ENCODE measurements at regions not wholly inside any gene's neighbourhood (a gene's known extent, or its start where the extent isn't known, plus 50 kb on each side); places are given as distances from the start of the nearest gene placed in this dataset.

GRCh38 chr2:21501376-21502027 lies 377.7 kb downstream of the TDRD15 start:
- H3K4me1 ChIP-seq (ENCODE audit: control insufficient read depth, insufficient read depth, low read length) = no peaks in the 10 kb centered on the region
- no peak overlapping the region for H3K4me3 ChIP-seq (ENCODE audit: low read depth, low read length)
- H3K9me3 ChIP-seq (ENCODE audit: control insufficient read depth, insufficient read depth, low read depth, low read length) = no peaks in the 10 kb centered on the region
- H3K36me3 ChIP-seq (ENCODE audit: control insufficient read depth, insufficient read depth, low read length) = no peaks in the 10 kb centered on the region
- no peak overlapping the region for H3K27ac ChIP-seq (ENCODE audit: low read depth, low read length)
- H3K27me3 ChIP-seq (ENCODE audit: control insufficient read depth, insufficient read depth, low read length) = no peaks in the 10 kb centered on the region
- no peak overlapping the region for H3K9ac ChIP-seq (ENCODE audit: low read length)

GRCh38 chr2:21515903-21516302 lies 392.1 kb downstream of the TDRD15 start:
- no peaks in the 10 kb centered on the region for H3K9me3 ChIP-seq (ENCODE audit: control insufficient read depth, insufficient read depth, low read depth, low read length)
- no peak overlapping the region for H3K27ac ChIP-seq (ENCODE audit: low read depth, low read length)
- H3K9ac ChIP-seq (ENCODE audit: low read length) = no peak overlapping the region
- no peaks in the 10 kb centered on the region for H3K4me1 ChIP-seq (ENCODE audit: control insufficient read depth, insufficient read depth, low read length)
- no peaks in the 10 kb centered on the region for H3K27me3 ChIP-seq (ENCODE audit: control insufficient read depth, insufficient read depth, low read length)
- no peaks in the 10 kb centered on the region for H3K36me3 ChIP-seq (ENCODE audit: control insufficient read depth, insufficient read depth, low read length)
- H3K4me3 ChIP-seq (ENCODE audit: low read depth, low read length) = no peak overlapping the region

GRCh38 chr2:21519412-21519811 lies 395.6 kb downstream of the TDRD15 start:
- Histone ChIP-seq H3K4me3 (ENCODE audit: low read depth, low read length) (no peak overlapping the region), H3K4me1 (ENCODE audit: control insufficient read depth, insufficient read depth, low read length) (no peaks in the 10 kb centered on the region), H3K9me3 (ENCODE audit: control insufficient read depth, insufficient read depth, low read depth, low read length) (no peaks in the 10 kb centered on the region), H3K9ac (ENCODE audit: low read length) (no peak overlapping the region), H3K27ac (ENCODE audit: low read depth, low read length) (no peak overlapping the region), H3K27me3 (ENCODE audit: control insufficient read depth, insufficient read depth, low read length) (no peaks in the 10 kb centered on the region), H3K36me3 (ENCODE audit: control insufficient read depth, insufficient read depth, low read length) (no peaks in the 10 kb centered on the region)

- no peaks in the 10 kb centered on the region for H3K4me1 ChIP-seq (ENCODE audit: control insufficient read depth, insufficient read depth, low read length)
- H3K36me3 ChIP-seq (ENCODE audit: control insufficient read depth, insufficient read depth, low read length) = no peaks in the 10 kb centered on the region
- no peaks in the 10 kb centered on the region for H3K9me3 ChIP-seq (ENCODE audit: control insufficient read depth, insufficient read depth, low read depth, low read length)
- H3K27ac ChIP-seq (ENCODE audit: low read depth, low read length) = no peak overlapping the region
- no peak overlapping the region for H3K4me3 ChIP-seq (ENCODE audit: low read depth, low read length)
- no peaks in the 10 kb centered on the region for H3K27me3 ChIP-seq (ENCODE audit: control insufficient read depth, insufficient read depth, low read length)
- no peak overlapping the region for H3K9ac ChIP-seq (ENCODE audit: low read length)
Observed at GRCh38 chr2:21519821-21520220, 396.1 kb downstream of the TDRD15 start.

GRCh38 chr2:21535826-21536225 lies 412.1 kb downstream of the TDRD15 start:
- Histone ChIP-seq H3K9ac (ENCODE audit: low read length) (no peak overlapping the region), H3K27ac (ENCODE audit: low read depth, low read length) (no peak overlapping the region), H3K36me3 (ENCODE audit: control insufficient read depth, insufficient read depth, low read length) (no peaks in the 10 kb centered on the region), H3K27me3 (ENCODE audit: control insufficient read depth, insufficient read depth, low read length) (no peaks in the 10 kb centered on the region), H3K4me3 (ENCODE audit: low read depth, low read length) (no peak overlapping the region), H3K4me1 (ENCODE audit: control insufficient read depth, insufficient read depth, low read length) (no peaks in the 10 kb centered on the region), H3K9me3 (ENCODE audit: control insufficient read depth, insufficient read depth, low read depth, low read length) (peaks cover 29% of the 10 kb centered on the region)

GRCh38 chr2:21539685-21540084 lies 415.9 kb downstream of the TDRD15 start:
- H3K27ac ChIP-seq (ENCODE audit: low read depth, low read length) = no peak overlapping the region

GRCh38 chr2:21543630-21544029 lies 419.9 kb downstream of the TDRD15 start:
- Histone ChIP-seq H3K36me3 (ENCODE audit: control insufficient read depth, insufficient read depth, low read length) (no peaks in the 10 kb centered on the region), H3K27ac (ENCODE audit: low read depth, low read length) (no peak overlapping the region), H3K4me1 (ENCODE audit: control insufficient read depth, insufficient read depth, low read length) (no peaks in the 10 kb centered on the region), H3K9ac (ENCODE audit: low read length) (no peak overlapping the region), H3K9me3 (ENCODE audit: control insufficient read depth, insufficient read depth, low read depth, low read length) (no peaks in the 10 kb centered on the region), H3K27me3 (ENCODE audit: control insufficient read depth, insufficient read depth, low read length) (no peaks in the 10 kb centered on the region), H3K4me3 (ENCODE audit: low read depth, low read length) (no peak overlapping the region)

More at GRCh38 chr2:21539685-21540084, 415.9 kb downstream of the TDRD15 start:
- Histone ChIP-seq H3K4me1 (ENCODE audit: control insufficient read depth, insufficient read depth, low read length) (no peaks in the 10 kb centered on the region), H3K27me3 (ENCODE audit: control insufficient read depth, insufficient read depth, low read length) (no peaks in the 10 kb centered on the region), H3K9ac (ENCODE audit: low read length) (no peak overlapping the region), H3K4me3 (ENCODE audit: low read depth, low read length) (no peak overlapping the region), H3K36me3 (ENCODE audit: control insufficient read depth, insufficient read depth, low read length) (no peaks in the 10 kb centered on the region), H3K9me3 (ENCODE audit: control insufficient read depth, insufficient read depth, low read depth, low read length) (peaks cover 26% of the 10 kb centered on the region)

GRCh38 chr2:21544392-21544791 lies 420.6 kb downstream of the TDRD15 start:
- H3K4me3 ChIP-seq (ENCODE audit: low read depth, low read length) = no peak overlapping the region
- no peaks in the 10 kb centered on the region for H3K4me1 ChIP-seq (ENCODE audit: control insufficient read depth, insufficient read depth, low read length)
- H3K27ac ChIP-seq (ENCODE audit: low read depth, low read length) = no peak overlapping the region
- no peaks in the 10 kb centered on the region for H3K27me3 ChIP-seq (ENCODE audit: control insufficient read depth, insufficient read depth, low read length)
- no peak overlapping the region for H3K9ac ChIP-seq (ENCODE audit: low read length)
- no peaks in the 10 kb centered on the region for H3K9me3 ChIP-seq (ENCODE audit: control insufficient read depth, insufficient read depth, low read depth, low read length)
- H3K36me3 ChIP-seq (ENCODE audit: control insufficient read depth, insufficient read depth, low read length) = no peaks in the 10 kb centered on the region

GRCh38 chr2:21552981-21553380 lies 429.2 kb downstream of the TDRD15 start:
- Histone ChIP-seq H3K4me3 (ENCODE audit: low read depth, low read length) (no peak overlapping the region), H3K36me3 (ENCODE audit: control insufficient read depth, insufficient read depth, low read length) (no peaks in the 10 kb centered on the region), H3K27me3 (ENCODE audit: control insufficient read depth, insufficient read depth, low read length) (no peaks in the 10 kb centered on the region), H3K9me3 (ENCODE audit: control insufficient read depth, insufficient read depth, low read depth, low read length) (peaks cover 6% of the 10 kb centered on the region; the same call in 1 of the 2 replicates), H3K9ac (ENCODE audit: low read length) (no peak overlapping the region), H3K4me1 (ENCODE audit: control insufficient read depth, insufficient read depth, low read length) (no peaks in the 10 kb centered on the region), H3K27ac (ENCODE audit: low read depth, low read length) (no peak overlapping the region)

- Histone ChIP-seq H3K4me1 (ENCODE audit: control insufficient read depth, insufficient read depth, low read length) (no peaks in the 10 kb centered on the region), H3K4me3 (ENCODE audit: low read depth, low read length) (no peak overlapping the region), H3K9ac (ENCODE audit: low read length) (no peak overlapping the region), H3K9me3 (ENCODE audit: control insufficient read depth, insufficient read depth, low read depth, low read length) (peaks cover 3% of the 10 kb centered on the region; the same call in 1 of the 2 replicates), H3K27ac (ENCODE audit: low read depth, low read length) (no peak overlapping the region), H3K27me3 (ENCODE audit: control insufficient read depth, insufficient read depth, low read length) (no peaks in the 10 kb centered on the region), H3K36me3 (ENCODE audit: control insufficient read depth, insufficient read depth, low read length) (no peaks in the 10 kb centered on the region)
Observed at GRCh38 chr2:21559351-21559750, 435.6 kb downstream of the TDRD15 start.

GRCh38 chr2:21561965-21562364 lies 438.2 kb downstream of the TDRD15 start:
- H3K9me3 ChIP-seq (ENCODE audit: control insufficient read depth, insufficient read depth, low read depth, low read length) = no peaks in the 10 kb centered on the region
- H3K4me1 ChIP-seq (ENCODE audit: control insufficient read depth, insufficient read depth, low read length) = no peaks in the 10 kb centered on the region
- H3K4me3 ChIP-seq (ENCODE audit: low read depth, low read length) = no peak overlapping the region
- no peaks in the 10 kb centered on the region for H3K36me3 ChIP-seq (ENCODE audit: control insufficient read depth, insufficient read depth, low read length)
- no peak overlapping the region for H3K9ac ChIP-seq (ENCODE audit: low read length)
- H3K27me3 ChIP-seq (ENCODE audit: control insufficient read depth, insufficient read depth, low read length) = no peaks in the 10 kb centered on the region
- no peak overlapping the region for H3K27ac ChIP-seq (ENCODE audit: low read depth, low read length)

All from HUES6 (cell line).